GM19240 (cell line): ENCODE measurements at regions not wholly inside any gene's neighbourhood (a gene's known extent, or its start where the extent isn't known, plus 50 kb on each side); places are given as distances from the start of the nearest gene placed in this dataset.

Source experiments
- DNase-seq: peaks from one replicate; pipeline ENCODE4 v3.0.0; 2011; ENCODE audit warnings: low spot score; ENCODE audit not compliant: insufficient read length

DNA sequence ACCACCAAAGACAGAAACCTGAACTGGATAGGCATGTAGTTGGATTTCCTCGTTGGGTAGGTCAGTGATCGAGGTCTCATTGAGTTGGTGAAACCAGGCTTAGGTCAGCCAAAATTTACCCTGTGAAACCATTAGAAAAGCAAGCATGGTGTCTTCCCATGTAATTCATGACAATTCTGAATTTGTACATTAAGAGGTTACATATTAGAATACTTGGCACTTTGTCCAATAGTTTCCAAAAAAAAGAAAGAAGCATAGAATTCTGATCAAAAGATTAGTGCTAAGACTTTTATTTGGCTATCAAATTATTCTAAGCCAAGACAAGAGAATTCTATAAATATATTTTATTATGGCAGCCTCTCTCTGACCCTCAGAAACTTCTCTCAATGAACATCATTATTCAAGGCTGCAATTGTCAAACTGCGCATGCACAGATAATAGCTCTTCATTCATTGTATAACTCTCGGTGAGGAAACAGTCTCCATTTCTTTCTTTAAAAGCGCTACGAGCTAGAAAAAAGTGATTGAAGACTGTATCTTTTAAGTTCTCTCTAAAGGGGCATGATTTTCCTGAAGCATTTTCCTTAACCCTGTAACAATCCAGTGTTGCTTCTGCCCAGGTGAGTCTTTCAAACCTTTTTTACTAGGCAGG lies 79.1 kb upstream of the MYCN start:
- DNase-seq = no peak

DNA sequence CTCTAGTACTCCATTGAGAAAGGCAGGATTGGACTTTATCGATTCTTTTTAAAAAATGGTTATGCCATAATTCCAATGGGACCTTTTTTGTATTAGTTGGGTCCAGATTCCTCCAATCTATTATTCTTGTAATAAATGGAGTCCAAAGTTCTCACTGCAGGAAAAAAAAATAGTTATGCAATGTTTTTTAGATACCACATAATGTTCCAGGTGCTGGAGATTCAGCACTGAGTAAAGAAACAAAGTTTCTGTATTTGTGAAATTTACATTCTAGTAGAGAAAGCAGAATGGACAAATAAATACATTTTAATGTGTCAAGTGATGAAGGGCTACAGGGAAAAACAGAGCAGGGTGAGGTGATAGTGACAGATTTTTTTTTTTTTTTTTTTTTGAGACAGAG lies 78.5 kb upstream of the MYCN start:
- no peak for DNase-seq

DNA sequence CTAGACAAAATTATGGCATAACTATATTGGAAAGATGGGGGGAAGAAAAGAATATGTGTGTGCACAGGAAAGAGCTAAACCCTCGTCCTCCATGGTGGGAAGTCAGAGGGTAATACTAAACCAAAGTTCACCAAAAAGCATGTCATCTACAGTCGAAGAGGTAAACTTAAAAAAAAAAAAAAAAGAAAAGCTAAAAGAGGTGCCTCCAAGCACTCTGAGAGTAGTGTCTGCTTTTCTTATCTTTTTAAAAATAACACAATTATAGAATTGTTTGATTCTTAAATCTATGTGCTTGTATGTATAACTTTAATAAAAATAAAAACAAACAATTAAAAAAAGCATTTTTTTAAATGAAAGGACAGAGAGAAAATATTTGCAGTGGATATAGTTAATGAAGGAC lies 77.3 kb upstream of the MYCN start:
- no peak for DNase-seq

DNA sequence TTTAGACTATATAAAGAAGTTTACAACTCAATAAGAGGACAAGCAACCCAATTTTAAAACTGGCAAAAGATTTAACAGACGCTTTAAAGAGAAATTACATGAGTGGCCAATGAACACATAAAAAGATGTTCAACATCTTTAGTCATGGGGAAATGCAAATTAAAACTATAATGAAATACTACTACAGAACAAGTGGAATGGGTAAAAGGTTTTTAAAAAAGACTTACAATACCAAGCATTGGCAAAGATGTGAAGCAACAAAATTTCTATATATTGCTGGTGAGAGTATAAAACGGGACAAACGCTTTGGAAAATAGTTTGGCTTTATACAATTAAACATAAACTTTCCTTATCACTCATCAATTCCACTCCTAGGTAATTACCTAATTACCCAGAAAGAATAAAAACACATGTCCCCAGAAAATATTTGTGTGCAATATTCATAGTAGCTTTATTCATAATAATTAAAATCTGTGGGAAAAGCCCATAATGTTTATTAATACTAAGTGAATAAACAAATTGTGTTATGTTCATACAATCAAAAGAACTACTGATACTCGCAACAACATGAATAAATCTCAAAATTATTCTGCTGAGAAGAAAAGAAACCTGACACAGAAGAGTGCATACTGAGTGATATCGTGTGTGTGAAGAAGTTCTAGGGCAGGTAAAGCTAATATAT lies 76.7 kb upstream of the MYCN start:
- no peak for DNase-seq

DNA sequence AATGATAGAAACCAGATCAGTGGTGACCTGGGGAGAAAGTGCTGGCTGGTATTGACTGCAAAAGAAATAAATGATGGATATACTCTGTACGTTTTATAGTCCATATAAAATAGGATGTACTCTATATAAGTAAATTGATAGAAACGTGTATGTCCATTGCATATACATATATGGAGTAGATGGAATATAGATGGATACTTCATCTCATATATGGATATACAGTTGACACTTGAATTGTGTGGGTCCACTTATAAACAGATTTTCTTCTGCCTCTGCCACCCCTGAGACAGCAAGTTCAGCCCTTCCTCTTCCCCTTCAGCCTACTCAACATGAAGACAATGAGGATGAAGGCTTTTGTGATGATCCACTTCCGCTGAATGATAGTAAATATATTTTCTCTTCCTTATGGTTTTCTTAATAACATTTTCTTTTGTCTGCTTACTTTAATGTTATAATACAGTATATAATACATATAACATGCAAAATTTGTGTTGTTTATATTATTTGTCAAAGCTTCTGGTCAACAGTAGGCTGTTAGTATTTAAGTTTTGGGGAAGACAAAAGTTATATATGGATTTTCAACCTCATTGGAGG lies 76.1 kb upstream of the MYCN start:
- DNase-seq = no peak

DNA sequence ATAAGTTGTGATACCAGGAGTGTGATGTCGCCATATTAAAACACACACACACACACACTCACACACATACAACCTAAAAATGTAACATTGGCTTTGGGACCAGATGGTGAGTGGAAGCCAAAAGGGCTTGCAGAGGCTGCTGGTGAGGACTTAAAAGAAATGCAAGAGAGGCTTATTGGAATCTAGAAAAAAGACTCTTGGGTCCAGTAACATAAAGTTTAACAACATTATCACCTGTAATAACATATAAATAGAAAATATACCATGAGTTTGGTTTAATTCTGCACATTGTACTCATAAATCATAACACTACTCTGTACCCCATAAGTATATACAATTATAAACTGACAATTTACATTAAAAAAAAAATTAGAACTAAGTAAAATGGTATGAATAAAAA lies 74.4 kb upstream of the MYCN start:
- no peak for DNase-seq

DNA sequence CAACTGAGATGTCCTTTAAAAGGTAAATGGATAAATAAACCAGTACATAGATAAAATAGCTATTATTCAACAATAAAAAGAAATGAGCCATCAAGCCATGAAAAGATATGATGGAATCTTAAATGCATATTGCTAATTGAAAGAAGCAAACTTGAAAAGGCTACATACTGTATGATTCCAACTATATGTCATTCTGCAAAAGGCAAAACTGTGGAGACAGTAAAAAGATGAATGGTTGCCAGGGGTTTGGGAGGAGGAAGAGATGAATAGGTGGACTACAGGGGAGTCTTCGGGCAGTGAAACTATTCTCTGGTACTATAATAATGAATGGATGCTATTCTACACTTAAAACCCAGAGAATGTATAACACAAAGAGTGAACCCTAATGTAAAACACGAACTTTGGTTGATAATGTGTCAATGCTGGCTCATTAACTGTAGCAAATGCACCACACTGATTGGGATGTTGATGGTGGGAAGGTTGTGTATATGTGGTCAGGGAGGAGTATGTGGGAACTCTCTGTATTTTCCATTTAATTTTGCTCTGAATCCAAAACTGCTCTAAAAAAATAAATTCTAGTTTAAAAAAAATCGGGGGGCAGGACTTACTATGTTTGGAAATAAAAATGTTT lies 73.7 kb upstream of the MYCN start:
- DNase-seq = no peak

DNA sequence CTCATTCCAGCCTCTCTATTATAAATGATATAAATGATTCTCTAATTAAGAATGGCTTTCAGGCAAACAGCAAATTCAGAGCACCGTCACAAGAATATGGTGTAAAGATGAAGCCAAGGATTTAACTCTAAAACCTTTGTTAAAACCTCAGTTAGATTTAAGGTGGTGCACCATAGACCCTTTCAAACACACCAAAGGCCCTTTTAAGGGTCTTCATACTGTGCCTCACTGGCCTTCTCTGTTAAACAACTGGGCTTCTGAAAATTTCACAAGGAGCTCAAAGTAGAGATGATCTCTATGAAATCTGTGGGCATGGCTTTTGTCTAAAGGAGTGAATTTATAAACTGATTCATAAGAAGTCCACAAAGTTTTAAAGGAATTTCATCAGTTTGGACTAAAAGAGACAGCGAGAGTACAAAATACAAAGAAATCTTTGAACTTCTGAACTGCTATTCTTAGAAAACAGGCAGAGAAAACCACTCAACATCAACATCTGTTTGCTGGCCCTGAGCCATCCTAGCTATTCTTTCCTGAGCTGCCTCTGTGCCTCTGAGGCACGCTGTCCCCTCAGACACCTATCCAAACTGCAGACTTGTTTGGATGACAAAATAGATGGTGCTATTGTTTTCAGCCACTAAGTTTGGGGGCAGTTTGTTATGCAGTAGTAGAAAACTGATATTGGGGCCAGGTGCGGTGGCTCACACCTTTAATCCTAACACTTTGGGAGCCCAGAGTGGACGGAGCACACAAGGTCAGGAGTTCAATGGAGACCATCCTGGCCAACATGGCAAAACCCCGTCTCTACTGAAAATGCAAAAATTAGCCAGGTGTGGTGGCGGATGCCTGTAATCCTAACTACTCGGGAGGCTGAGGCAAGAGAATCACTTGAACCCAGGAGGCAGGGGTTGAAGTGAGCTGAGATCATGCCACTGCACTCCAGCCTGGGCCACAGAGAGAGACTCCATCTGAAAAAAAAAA lies 72.9 kb upstream of the MYCN start:
- no peak for DNase-seq

DNA sequence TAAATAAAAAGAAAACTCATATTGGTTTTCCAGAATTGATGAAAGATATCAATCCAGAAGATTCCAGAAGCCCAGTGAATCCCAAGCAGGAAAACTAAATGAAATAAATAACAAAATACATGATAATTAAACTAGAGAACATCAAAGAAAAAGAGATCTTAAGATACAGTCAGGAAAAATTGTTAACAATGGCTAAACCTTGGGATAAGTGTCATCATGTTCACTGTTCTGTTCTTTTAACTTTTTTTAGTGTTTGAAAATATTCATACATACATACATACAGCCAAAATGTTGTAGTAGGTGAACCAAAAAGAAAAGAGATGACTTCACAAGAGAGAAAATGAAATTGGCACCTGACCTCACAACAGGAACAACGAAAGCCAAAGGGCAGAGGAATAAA lies 72.2 kb upstream of the MYCN start:
- no peak for DNase-seq

DNA sequence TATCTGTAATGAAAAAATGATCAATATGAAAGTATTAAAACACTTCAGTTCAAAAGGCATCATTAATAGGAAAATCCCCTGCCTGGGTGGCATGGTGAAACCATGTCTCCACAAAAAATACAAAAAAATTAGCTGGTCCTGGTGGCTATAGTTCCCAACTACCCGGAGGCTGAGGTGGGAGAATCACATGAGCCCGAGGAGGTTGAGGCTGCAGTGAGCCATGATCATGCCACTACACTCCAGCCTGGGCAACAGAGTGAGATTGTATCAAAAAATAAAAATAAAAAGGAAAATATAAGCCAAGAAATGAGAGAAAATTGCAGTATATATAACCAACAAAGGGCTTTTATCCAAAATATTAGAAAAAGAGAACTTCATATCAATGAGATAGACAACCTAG lies 71.6 kb upstream of the MYCN start:
- no peak for DNase-seq

DNA sequence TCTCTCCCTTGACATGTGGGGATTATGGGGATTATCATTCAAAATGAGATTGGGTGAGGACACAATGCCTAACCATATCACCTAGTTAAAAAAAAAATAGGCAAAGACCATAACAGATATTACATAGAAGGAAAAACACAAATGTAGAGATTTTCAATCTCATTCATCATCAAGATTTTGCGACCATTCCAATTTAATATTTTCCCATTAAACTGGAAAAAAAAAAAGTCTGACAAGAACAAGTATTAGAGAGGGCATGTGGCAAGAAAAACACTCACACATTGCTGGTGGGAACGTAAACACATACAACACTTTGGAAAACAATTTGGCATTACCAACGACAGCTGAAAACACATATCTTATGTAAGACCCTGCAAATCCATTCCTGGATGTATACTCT lies 71.0 kb upstream of the MYCN start:
- DNase-seq = no peak

DNA sequence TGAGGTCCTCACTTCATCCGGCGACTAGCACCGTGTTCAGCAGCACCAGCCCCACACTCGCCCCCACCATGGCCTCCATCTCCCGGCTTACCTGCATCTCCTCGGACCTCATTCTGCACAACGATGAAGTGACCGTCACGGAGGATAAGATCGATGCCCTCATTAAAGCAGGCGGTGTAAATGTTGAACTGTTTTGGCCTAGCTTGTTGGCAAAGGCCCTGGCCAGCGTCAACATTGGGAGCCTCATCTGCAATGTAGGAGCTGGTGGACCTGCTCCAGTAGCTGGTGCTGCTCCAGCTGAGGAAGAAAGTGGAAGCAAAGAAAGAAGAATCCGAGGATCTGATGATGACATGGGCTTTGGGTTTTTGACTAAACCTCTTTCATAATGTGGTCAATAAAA lies 70.5 kb upstream of the MYCN start:
- no peak for DNase-seq

DNA sequence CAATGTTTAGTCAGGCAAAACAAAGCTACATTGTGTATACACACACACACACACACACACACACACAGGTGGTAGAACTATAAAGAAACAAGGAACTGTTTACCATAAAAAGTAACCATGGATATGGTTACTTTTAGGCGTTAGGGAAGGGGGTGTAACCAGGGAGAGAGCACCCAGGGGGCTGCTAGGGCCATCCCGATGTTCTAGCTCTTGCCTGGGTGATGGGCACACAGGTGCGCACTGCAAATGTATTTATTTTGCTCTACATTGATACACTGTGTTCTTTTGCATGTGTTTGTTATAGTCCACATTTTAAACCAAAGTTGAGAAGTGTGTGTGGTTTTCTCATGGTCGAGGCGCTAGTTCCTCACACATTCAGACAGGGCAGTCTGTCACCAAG lies 69.8 kb upstream of the MYCN start:
- no peak for DNase-seq

DNA sequence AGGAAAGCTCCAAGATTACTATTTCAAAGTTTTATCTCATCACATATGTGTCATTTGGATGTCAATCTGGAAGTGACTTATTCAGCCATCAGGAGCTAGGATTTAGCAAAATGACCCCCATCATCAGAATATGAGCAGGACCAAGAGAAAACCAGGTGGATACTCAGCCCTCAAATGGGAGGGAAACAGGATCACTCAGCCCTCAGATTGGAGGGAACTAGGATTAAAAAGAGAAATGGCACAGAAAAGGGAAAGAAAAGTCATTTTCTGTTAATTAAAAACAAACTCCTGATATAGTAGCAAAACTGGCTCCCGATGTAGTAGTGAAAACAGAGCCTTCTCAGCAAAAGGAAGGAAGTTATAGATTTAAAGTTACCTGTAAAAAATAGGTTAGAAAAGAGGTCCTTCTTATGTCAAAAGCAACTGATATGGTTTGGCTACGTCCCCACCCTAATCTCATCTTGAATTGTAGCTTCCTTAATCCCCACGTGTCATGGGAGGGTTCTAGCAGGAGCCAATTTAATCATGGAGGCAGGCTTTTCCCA lies 69.0 kb upstream of the MYCN start:
- no peak for DNase-seq

DNA sequence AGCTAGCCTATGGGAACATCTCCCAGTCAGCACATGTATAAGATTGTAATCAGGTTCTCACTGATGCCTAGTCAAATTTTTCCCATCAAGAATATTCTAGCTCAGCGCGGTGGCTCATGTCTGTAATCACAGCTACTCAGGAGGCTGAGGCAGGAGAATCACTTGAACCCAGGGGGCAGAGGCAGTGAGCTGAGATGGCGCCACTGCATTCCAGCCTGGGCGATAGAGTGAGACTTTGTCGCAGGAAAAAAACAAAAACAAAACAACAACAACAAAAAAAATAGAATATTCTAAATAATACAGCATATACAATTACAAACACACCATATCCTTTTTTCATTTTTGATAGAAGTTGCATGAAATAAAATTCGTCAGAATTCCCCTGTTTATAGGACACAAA lies 67.5 kb upstream of the MYCN start:
- no peak for DNase-seq

DNA sequence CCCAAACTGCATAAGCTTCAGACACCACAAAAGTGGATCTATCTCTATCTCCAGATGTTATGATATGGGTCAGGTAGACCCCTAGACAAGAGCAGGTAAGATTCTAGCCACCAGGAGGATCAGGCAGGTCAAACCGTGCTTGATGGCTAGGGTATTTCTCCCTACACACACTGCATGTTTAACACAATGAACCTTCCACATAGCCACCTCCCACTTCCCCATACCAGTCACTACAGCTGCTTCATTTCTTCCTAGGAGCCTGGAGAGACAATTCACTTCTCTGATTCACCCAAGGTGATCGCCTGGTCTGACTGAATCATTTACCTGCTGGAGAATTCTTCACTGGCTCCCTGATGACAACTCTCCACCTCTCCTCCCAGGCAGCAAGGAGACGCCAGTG lies 66.0 kb upstream of the MYCN start:
- DNase-seq = no peak

DNA sequence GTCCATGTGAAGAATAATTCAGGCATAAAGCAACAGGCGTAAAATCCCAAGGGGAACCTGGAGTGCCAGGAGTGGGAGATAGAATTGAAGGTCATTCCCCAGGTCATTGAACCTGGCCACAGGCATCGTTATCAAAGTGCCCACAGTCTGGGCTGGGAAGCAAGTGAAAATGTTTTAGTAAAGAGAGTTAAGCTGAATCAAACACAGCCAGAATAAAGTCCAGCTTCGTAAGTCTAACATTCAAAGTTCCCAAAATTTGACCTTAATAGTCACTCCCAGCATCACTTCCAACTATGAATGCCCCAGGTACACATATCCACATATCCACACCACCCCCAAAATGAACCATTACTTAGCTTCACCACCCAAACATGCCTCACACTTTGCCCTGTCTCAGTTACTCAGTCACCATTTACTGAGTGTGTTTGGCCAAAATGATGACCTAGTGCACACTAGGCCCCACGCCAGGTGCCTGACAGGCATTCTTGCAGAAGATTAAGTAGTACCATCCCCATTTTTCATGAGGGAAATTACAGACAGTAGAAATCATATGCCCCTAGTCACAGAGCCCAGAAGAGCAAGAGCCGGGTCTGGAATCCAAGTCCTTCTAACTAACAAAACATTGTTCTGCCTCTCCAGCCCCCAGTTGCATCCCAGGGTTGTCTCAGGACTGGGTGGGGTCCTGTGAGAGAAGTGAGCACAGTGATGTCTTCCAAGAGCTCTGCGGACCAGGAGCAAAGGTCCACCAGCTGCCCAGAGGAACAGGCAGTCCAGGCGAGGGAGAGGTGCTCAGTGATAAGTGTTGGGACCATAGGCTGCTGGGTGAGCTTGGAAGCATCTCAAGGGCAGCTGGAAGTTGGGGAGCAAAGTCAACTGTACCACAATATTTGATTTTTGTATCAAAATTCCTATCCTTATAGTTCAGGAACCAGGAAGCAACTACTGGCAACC lies 65.2 kb upstream of the MYCN start:
- no peak for DNase-seq

DNA sequence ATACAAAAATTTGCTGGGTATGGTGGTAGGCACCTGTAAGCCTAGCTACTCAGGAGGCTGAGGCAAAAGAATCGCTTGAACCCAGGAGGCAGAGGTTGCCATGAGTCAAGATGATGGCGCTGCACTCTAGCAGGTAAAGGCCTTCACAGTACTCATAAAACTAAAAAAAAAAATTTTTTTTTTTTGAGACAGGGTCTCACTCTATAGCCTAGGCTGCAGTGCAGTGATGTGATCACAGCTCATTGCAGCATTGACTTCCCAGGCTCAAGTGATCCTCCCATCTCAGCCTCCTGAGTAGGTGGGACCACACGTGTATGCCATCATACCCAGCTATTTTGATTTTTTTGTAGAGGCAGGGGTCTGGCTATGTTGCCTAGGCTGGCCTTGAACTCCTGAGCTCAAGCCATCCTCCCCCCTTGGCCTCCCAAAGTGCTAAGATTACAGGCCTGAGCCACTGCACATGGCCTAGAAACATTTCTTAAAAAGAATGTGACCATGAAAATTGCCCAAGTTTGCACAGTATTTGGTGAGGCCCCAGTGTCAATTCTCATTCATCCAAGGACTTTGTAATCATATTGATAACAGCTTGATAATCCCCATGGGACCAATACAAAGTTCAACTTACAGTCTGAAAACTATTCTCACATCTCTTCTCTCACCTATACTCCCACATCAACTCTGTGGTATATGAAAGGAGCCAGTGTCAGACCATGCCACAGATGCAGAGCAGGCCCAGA lies 64.2 kb upstream of the MYCN start:
- DNase-seq = no peak
